LNCaP clone FGC (cell line): ENCODE measurements at regions not wholly inside any gene's neighbourhood (a gene's known extent, or its start where the extent isn't known, plus 50 kb on each side); places are given as distances from the start of the nearest gene placed in this dataset.

Experiments
- DNase-seq: peaks from one replicate; pipeline ENCODE4 v3.0.0-alpha.2; 2011; ENCODE audit warnings: low read depth
- H3K4me3 ChIP-seq: 2 replicates; pipeline ENCODE4 v1.5.1; 2011; ENCODE audit warnings: mild to moderate bottlenecking, low read depth, low read length, control low read depth
- TF ChIP-seq, protein P1 (sequence below): IDR thresholded peaks from 2 replicates; pipeline ENCODE4 v1.5.1; 2012; ENCODE audit warnings: mild to moderate bottlenecking; ENCODE audit not compliant: control insufficient read depth, insufficient read depth; ENCODE audit errors: extremely low read depth

DNA sequence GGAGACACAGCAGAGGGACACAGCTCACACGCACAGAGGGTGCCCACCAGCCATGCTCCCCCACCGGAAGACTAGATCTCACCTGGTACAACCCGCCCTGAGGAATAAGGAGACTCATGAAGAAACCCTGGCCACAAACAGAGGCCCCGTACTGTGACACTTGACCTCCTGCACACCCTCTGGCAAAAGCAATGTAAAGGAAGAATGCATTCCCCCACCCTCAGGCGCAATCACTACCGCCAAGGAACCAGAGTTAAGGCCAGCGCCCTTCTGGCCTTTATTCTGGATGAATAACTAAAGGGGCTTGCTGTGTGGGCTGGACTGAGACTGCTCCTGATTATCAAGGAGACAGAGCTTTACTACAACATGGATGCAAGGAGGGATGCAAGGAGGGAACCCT, 509.2 kb upstream of the SPHKAP start:
- TF ChIP-seq, protein P1, sequence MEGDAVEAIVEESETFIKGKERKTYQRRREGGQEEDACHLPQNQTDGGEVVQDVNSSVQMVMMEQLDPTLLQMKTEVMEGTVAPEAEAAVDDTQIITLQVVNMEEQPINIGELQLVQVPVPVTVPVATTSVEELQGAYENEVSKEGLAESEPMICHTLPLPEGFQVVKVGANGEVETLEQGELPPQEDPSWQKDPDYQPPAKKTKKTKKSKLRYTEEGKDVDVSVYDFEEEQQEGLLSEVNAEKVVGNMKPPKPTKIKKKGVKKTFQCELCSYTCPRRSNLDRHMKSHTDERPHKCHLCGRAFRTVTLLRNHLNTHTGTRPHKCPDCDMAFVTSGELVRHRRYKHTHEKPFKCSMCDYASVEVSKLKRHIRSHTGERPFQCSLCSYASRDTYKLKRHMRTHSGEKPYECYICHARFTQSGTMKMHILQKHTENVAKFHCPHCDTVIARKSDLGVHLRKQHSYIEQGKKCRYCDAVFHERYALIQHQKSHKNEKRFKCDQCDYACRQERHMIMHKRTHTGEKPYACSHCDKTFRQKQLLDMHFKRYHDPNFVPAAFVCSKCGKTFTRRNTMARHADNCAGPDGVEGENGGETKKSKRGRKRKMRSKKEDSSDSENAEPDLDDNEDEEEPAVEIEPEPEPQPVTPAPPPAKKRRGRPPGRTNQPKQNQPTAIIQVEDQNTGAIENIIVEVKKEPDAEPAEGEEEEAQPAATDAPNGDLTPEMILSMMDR = no peak
- DNase-seq = no peak
- no peak overlapping the region for H3K4me3 ChIP-seq

DNA sequence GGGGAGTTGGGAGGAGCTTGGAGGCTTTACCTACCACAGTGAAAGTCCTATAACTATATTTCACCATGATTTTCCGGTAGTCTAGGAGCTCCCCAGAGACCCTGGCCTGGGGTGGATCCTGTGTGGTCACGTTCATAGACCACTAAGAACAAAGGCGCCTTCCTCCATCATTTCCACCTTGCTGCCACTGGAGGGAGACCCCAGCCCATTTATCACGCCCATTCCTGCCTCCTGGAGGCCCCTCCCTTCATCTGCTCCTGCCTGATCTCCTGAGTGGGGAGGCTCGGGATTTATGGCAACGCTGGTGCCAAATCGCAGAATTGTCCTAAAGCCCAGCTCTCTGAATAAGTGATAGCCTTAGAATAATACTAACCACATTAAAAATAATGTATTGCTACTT, 507.6 kb upstream of the SPHKAP start:
- TF ChIP-seq, protein P1 = 0 out of 2 replicates have a peak, but pooled peaks have one; percentile 9
- DNase-seq = no peak
- no peak overlapping the region for H3K4me3 ChIP-seq

DNA sequence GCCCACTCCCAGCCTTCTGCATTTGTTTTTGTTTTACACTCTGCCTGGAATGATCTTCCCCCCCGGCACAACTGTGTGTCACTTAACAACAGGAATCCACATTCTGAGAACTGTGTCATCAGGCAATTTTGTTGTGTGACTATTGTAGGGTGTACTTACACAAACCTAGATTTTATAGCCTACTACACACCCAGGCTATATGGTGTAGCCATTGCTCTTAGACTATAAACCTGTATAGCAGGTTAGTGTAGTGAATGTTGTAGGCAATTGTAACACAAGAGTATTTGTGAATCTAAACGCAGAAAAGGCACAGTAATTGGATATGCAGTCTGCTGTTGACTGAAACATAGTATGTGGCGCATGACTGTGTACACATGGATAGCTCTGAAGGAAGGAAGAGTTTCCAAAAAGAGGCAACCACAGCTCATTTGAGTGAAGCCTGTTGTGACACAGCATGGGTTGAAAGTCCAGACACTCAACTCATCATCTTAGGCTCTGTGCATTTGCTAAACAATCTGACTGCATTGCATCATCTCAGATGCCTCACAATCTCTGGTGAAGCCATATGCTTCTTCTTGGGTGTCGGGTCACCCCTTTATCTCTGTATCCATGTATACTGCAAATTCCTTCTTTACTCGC, 506.6 kb upstream of the SPHKAP start:
- DNase-seq = no peak
- TF ChIP-seq, protein P1 = no peak
- H3K4me3 ChIP-seq = no peak overlapping the region

DNA sequence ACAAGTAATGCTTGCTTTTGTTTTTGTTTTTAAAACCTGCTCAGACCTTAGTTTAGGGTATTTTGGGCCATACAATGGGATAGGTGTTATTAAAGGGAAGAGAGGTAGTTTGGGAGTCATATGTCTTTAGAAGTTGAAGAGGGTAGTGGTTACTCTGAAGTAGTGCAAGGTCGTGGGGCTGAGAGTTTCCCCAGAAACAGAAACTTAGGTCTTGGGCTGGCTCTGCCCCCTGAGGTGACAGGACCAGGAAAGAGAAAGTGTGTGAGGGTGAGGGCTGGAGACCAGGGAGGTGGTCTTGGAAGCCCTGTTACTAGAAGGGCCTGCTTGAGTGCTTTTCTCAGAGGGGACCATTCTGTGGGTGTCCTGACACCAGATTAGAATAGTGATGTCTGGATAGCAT, 500.5 kb upstream of the SPHKAP start:
- TF ChIP-seq, protein P1 = no peak
- no peak for DNase-seq
- H3K4me3 ChIP-seq = no peak overlapping the region

DNA sequence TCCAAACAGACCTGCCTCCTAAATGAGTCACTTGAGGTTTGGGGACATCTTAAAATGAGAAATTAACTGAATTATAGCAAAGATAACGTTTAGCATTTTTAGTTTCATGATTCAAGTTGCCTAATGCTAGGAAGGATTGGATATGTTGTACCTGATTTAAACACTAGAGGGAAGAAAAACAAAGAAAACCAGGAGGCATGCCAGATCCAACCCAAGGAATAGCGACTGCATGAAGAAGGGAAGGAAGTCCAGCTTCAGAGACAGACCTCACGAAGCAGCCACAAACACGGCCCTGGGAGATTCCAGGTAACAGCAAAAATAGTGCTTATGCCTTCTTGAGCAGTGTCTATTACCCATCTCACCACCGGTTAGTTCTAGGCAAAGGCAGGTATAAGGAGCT, 499.9 kb upstream of the SPHKAP start:
- DNase-seq = no peak
- TF ChIP-seq, protein P1 = 0 out of 2 replicates have a peak, but pooled peaks have one; percentile 8
- H3K4me3 ChIP-seq = no peak overlapping the region

DNA sequence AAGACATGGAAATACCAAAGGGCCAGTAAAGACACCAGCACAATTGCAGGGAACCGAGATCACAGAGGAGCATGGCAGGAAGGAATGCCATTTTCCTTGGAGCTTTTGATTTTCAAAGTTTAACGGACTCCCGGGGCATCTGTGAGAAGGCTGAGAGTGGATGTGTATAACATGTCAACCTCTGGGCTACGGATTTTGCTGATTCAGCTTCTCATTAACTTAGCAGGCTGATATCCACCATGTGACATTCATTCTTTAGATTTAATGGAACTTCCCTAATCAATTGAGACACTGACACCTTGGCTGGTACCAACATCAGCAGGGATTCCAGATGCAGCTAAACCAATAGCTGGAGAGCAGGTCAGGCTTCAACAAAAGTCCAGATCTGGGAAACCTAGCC, 496.6 kb upstream of the SPHKAP start:
- H3K4me3 ChIP-seq = no peak overlapping the region
- TF ChIP-seq, protein P1 = no peak
- DNase-seq = no peak

DNA sequence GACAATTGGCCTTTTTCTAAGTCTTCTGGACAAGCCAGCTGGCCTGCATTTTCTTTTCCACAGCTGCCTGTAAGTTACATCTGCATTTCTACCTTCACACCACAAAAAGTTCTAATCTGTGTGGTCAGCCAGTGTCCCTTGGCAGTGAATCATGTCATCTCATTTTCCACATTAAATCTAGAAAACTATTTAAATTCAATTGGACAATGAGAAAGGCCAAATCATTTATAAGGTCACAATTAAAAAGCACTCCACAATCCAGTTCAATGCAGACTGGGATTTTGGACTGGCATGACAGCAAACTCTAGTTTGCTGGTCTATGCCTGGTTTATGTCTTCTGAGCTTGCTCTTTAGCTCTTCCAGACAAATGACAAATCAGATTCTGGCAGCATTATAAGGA, 494.2 kb upstream of the SPHKAP start:
- TF ChIP-seq, protein P1 = no peak
- no peak for DNase-seq
- no peak overlapping the region for H3K4me3 ChIP-seq
